ENCODE measurements at regions not wholly inside any gene's neighbourhood (a gene's known extent, or its start where the extent isn't known, plus 50 kb on each side); places are given as distances from the start of the nearest gene placed in this dataset.

GRCh38 chr2:128644718-128645256, 326.1 kb upstream of the HS6ST1 start:
- Mint-ChIP-seq H3K4me3 (peak overlapping the region; percentile 15), H3K27me3 (ENCODE audit: low read depth) (peaks cover 27% of the 10 kb centered on the region), H3K36me3 (no peaks in the 10 kb centered on the region)

More at GRCh38 chr2:128644718-128645256, 326.1 kb upstream of the HS6ST1 start:
- DNase-seq (ENCODE audit: low spot score) (peak; percentile 56), ATAC-seq (peak; percentile 88)
- Mint-ChIP-seq H3K9me3 (peaks cover 4% of the 10 kb centered on the region; the same call in 1 of the 2 replicates), H3K27ac (peak overlapping the region; percentile 98), H3K4me1 (peaks cover 76% of the 10 kb centered on the region)
- ChIA-PET POLR2A (interaction anchor here (0.5 to 1.0 kb wide), 3 partner anchors 26 to 215 kb away, joined by 3 read pairs; no protein-coding TSS in a partner anchor), CTCF (interaction anchor here (0.6 to 2.5 kb wide), 18 partner anchors 9 to 325 kb away, joined by 3 to 17 read pairs (median 4); no protein-coding TSS in a partner anchor)
- TF ChIP-seq OVOL2 (CRISPR knock-in tag; IDR thresholded peaks at IDR 0.05; ENCODE audit: borderline replicate concordance) (no peak), RORB (CRISPR knock-in tag; IDR thresholded peaks at IDR 0.05) (no peak), KAT7 (CRISPR knock-in tag; IDR thresholded peaks at IDR 0.05; ENCODE audit: borderline replicate concordance) (no peak), HMGXB4 (CRISPR knock-in tag; IDR thresholded peaks at IDR 0.05) (no peak), TCF7 (CRISPR knock-in tag; IDR thresholded peaks at IDR 0.05; ENCODE audit: low read depth) (no peak), ELF4 (CRISPR knock-in tag; IDR thresholded peaks at IDR 0.05; ENCODE audit: low read depth) (no peak), ZNF281 (CRISPR knock-in tag; IDR thresholded peaks at IDR 0.05) (0 out of 2 replicates have a peak, but pooled peaks have one; percentile 3), FOXP1 (CRISPR knock-in tag; IDR thresholded peaks at IDR 0.05; ENCODE audit: borderline replicate concordance) (0 out of 2 replicates have a peak, but pooled peaks have one; percentile 20), TEAD4 (CRISPR knock-in tag; IDR thresholded peaks at IDR 0.05) (peak; percentile 84), MAX (CRISPR knock-in tag; IDR thresholded peaks at IDR 0.05) (0 out of 2 replicates have a peak, but pooled peaks have one; percentile 31), ZNF532 (CRISPR knock-in tag; IDR thresholded peaks at IDR 0.05; ENCODE audit: borderline replicate concordance) (no peak), TEAD1 (CRISPR knock-in tag; IDR thresholded peaks at IDR 0.05) (peak; percentile 82; the same call in 1 of the 2 replicates), ATF6 (CRISPR knock-in tag; IDR thresholded peaks at IDR 0.05) (no peak)
